NCI-H2081 (cell line): ENCODE measurements at regions not wholly inside any gene's neighbourhood (a gene's known extent, or its start where the extent isn't known, plus 50 kb on each side); places are given as distances from the start of the nearest gene placed in this dataset.

Experiments used
- DNase-seq, 2 experiments: peaks; one replicate each; lab custom pipeline; 2025; lab: John Stamatoyannopoulos, UW

DNA sequence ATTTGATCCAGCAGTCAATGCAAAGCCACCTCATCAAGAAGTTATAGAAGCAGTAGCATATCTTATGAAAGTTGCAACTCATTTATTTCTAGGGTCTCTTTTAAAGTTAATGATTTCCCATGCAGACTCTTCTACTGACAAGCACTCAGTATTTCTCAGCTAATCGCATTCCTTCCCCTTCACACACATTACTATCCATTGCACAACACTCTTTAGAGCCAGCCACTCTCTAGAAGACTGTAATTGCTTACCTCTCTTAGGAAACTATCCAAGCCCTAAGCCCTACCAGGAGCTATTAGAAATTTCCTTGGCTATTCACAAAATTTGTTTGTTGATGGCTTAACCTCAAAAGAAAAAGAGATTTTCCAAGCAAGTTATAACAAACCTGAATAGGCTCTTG lies 106.0 kb downstream of the ADAMTS1 start:
- no peak for DNase-seq

DNA sequence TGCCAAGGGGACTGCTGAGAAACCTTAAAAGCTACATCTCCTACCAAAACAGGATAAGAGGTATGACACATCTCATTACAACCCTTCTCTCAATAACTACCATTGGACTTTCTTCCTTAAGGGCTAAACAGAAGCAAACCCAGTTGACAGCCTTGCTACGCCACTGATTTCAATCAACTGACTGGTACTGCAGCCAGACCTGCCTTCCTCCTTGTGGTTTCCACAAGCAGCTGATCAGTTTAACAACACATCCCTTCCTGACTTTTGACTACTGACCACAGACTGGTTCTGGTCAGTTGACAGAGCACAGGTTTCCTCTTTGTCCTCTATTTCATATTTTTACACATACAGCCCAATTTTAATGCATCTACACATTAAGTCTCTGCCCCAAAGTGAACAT lies 108.8 kb downstream of the ADAMTS1 start:
- no peak for DNase-seq

DNA sequence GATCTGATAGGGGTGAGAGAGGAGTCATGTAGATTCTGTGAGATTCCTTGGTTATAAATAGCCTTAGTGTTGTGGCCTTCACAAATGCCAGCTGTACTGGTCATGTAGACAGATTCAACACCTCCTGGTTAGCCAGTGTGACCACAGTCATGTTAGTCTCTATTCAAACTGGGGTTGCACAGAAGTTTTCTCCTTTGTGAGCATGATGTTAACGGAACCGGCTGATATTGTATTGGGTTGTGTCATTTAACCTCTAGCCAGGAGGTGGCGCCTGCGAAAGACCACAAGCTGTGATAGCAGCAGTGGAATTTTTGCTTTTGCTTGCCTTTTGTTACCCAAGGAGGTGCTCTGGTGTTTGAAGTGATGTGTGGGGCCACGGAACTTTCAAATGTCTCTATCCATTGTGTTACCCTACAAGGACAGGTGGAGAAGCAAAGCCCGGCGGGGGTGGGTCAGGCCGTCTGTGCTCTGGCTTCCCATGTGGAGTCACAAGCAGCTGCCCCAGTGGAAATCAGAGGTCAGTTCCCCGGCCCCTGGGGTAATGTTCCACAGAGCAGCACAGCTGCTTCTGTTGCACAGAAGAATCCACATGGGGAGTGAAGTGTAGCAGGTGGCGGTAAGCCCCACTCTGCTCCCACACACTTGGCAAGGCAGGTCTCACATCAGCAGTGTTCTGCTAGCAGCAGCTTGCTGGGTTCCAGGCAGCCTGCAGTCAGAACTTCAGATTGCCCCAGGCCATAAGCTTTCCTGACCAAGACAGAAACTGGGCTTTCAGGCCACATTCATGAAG lies 112.6 kb downstream of the ADAMTS1 start:
- no peak for DNase-seq

DNA sequence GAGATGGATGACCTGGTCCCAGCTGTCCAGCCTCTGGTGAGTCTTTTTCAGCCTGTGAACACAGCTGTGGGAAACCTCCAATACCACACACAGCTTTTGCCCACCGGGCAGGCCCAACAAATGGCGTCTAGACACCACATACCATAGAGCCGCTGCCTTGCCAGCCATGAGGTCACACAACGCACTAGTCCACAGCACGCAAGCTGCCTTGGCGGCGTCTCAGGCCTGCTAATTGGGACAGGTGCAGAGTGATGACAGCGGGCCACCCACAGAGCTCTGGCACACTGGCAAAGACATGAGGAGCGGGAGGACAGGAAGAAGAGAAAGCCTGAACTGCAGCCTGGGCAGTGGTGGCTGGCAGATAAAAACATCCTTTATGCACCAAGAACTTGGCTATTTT lies 125.5 kb downstream of the ADAMTS1 start:
- peak; percentile 10 to 41 for DNase-seq

DNA sequence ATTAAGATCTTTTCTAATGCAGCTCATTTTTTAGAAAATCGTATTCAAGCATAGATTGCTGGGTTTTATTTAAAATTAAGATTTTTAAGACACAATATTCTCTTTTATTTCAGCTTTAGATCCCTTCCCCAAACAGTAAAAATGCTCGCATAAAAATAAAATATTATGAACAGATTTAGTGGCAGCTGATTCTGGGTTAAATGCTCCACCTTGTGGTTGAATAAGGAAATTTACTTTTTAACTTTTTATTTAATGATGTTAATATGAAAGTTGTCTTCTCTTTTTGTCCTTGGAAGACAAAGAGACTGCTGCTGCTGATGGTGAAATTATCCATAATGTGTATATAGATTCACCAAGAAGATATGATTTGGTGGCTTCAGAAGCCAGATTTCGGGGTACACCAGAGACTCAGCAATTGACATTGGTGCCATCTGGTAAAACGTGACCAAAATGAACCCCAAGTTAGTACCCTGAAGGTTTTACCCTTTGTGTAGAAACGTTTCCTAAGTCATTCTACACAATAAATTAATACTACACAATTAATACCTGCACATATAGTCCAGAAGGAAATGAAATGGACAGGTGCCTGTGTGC lies 128.0 kb downstream of the ADAMTS1 start:
- DNase-seq, result peak; percentile 2 to 15

DNA sequence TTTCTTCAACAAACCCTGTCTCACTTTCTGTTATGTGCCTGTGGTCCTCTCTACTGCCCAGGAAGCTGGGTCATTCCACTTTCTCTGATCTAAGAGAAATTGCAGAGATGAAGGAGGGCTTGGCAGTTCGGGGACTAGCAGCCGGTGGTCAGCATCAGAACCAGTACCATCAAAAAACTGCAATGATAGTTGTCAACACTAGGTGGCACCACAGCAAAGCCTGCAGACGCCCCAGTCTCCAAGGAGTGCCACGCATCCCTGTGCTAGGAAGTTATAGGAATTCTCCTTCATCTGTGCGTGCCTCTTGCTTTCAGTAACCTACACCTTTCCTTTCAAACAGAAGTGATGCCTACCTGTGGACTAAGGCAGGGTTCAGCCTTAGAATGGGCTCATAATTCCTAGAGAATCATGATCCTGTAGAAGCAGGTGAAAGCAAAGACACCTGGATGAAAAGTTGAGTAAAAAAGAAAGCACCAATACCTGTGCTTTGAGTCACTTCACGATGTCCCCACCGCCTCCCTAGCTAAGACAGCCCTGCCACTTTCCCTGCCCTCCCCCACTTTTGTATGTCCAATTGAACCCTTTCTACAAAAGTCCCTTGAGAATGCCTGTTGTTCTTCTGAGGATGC lies 129.2 kb downstream of the ADAMTS1 start:
- DNase-seq, result peak; percentile 47 to 50

DNA sequence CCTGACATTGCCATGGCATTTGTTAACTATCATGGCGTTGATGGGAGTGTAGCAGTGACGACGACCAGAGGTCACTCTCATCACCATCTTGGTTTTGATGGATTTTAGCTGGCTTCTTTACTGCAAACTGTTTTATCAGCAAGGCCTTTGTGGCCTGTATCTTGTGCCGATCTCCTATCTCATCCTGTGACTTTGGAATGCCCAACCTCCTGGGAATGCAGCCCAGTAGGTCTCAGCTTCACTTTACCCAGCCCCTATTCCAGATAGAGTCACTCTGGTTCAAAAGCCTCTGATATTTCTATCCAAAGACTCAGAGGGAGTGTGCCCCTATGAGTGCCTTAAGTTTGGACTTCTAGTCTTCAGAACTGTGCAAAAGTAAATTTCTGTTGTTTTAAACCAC lies 130.1 kb downstream of the ADAMTS1 start:
- DNase-seq, result no peak

DNA sequence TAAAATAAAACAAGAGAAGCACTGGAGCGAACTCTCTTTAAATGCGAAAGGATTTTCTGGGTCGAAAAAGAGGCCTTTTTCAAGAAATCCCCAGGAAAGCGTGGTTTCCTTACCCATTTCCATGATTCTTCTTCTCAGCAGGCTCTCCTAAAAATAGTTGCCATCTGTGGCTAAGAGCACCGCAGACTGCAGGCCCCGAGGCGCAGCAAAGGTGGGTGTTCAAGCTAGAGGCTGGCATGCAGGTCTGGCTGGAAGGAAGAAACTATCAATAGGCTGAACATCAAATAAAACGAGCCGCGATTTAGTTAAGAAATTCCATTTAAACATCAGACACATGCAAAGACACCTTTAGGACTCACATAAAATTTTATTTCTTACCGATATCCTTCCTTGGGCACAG lies 135.1 kb downstream of the ADAMTS1 start:
- peak; percentile 47 to 80 for DNase-seq

DNA sequence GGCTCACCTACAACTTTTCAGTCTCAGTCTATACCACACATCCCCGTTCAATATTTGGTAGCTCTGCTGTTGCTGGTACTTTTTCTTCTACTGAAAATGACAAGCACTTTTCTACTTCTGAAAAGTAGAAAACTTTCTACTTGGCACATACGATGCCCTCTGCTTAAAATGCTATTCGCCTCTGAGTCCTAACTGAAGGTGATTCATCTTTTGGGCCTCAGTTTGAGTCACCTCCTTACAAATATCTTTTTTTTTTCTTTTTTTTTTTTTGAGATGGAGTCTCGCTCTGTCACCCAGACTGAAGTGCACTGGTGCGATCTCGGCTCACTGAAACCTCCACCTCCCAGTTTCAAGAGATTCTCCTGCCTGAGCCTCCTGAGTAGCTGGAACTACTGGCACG lies 136.0 kb upstream of the CYYR1 start:
- DNase-seq, result no peak

DNA sequence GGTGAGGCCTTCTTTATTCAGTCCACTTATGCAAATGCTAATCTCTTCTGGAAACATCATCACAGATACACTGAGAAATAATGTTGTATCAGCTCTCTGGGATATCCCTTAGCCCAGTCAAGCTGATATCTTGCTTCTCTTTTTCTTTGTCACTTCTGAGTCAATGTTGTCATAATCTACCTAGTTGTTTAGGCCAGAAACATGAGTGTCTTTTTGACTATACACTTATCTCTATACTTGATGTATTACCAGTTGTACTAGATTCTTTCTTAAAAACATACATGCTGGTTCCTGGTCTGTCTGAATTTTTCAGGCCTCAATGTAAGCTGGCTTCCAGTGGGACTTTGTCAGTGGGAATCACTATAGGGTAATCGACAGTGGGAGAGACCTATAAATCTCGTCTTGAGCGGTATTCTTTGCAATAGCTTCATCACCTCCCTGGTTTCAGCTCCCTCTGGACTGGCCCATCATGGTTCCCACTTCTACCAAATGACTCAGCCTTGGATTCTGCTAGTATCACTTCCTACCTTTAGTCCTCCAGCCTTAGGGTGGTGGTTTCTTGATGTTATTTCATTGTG lies 135.2 kb upstream of the CYYR1 start:
- DNase-seq, result no peak

DNA sequence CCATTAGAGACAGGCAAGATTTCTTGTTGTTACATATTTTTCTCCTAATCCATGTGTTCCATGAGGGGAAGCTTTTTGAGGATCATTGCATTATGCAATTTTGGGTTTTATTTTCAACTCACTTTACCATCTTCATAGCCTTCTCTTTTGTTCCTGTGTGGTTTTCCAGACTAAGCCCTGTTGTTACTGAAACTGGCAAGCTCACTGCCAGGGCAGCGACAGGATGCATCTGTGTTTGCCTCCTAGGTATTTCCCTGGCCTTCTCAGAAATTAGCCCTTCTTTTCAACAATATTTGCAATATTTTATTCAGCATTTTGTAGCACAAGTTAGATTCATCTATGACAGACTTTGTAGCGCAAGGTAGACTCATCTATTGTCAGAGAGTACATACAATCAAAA lies 134.2 kb upstream of the CYYR1 start:
- no peak for DNase-seq

DNA sequence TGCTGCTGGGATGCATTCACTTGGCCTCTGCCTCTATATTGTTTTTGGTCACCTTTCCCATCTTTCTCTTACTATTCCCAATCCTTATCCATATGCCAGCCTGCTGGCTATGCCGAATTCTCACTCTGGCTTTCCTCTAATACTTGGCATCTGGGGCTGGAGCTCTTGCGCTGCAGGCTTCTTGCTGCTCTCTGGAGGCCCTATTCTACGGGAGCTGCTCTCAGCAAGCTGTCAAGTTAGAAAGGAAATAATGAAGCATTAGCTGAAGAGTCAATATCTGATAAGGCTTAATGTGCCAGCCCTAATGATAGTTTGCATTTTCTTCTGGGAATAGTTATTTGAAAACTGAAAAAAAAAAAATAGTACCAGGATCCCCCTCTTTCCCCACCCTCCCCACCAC lies 125.3 kb upstream of the CYYR1 start:
- no peak for DNase-seq

DNA sequence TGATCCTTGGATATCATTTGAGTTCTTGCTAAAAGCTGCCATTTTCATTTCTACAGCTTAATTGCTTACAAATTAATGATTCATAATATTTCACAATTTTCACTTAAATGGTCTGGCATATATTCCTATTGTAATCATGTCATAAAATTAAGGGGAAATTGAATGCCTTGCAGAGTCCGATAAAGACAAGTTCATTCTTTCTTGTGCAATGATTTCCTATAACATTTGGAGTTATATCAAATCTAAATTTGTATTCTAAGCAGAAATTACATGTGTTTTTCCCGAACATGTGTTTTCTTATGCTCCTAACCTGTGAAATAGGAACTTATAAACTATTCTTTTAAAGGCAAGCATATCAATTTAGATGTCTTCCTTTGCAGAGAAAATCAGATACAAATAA lies 118.3 kb upstream of the CYYR1 start:
- DNase-seq, result no peak

DNA sequence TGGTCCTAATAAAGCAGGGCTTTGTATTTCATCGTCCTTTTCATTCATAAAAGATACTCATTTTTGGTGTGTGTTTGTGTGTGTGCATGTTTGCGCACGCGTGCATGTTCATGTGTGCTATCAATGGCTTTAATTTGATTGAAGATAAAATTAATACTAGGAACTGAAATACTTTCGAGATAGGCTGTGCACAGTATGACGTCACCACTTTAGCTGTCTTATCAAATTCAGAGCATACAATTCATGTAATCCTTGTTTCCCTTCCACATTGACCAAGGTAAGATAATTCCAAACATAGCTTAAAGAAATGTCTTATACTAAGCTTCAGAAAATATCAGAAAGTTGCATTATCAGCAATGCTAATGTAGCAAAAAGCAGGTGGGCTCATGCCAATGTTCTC lies 113.6 kb upstream of the CYYR1 start:
- no peak for DNase-seq

DNA sequence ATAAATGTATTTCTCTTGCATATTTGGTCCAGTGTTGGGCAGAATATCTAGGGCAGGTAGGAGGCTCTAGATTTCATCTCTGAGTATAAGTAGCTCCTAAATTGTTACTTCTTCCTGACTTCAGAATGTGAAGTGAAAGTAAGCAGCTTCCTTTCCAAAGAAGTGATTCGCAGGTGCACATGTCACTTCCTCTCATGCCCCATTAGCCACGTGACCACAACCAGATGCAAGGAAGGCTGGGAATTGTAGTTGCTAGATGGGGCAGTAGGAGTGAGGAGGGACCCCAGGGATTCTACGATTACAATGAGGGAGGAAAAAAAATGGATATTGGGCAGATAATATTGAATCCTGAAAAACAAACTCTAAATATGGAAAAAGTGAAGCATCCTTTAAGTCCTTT lies 113.2 kb upstream of the CYYR1 start:
- peak in 1 of 2 experiments; percentile 1 for DNase-seq

DNA sequence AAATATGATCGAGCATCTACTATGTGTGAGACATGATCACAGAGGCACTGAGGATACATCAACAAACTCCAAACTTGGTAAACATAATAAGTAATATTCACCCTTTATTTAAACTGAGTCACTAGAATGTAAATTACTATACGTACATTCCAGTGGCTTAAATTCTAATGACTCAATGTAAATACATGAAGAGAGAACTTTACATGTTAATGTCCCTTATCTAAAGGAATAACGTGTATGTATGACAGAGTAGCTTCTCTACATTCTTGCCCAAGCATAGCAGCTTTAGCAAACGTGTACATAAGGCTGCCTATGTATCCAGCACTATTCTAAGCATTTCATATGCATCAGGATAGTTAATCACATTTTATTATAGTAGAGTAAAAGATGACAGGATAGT lies 111.8 kb upstream of the CYYR1 start:
- no peak for DNase-seq

DNA sequence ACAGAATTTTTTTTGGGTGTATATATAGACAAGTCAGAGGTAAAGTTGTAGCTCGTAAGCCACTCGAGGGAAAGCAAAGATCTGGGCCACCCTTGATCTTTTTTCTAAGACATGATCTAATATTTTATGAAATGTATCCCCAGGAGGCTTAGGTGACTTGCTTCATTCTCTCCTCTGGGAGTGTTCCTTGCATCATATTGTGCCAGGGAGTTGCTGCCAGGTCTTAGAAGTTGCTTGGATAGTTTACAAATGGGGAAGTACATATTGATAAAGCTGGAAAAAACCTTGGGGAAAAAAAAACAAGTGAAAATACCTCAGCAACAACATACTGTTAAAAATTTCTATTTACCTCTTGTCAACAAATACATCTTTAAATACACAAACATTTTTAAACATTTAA lies 110.9 kb upstream of the CYYR1 start:
- DNase-seq, result no peak

DNA sequence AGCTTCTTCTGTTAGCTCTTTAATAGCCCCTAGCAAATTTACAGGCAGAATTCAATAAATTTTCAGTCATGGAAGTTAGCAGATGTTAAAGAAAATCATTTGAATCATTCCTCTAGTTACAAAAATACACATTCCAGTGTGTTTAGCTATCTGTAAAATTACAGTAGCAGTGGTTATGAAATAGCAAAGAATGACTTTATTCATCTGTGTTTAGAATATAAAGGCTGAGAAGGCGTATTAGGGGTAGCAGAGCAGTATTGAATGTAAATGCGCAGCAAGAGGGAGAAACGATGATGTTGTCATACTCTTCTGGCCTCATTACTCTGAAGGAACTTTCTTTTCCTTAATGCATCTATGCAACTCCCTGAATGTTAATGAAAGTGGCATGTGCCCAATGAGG lies 106.2 kb upstream of the CYYR1 start:
- DNase-seq, result no peak

DNA sequence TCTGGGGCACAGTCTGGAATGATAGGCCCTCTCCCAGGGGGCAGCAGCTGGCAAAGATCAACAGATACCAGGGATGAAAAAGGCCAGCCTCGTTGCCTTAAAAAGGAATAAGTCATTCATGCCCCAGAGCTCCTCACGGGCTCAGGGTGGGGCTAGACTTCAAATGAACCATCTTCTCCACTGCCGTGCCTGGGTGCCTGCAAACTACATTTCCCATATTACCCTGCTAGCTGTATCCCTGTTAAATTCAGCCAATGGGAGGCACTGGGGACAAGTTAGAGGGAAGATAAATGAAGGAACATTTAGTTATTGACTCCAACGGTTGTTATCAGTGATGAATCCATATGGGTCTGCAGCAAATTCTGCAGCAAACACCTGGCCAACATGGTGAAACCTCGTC lies 101.2 kb upstream of the CYYR1 start:
- no peak for DNase-seq

DNA sequence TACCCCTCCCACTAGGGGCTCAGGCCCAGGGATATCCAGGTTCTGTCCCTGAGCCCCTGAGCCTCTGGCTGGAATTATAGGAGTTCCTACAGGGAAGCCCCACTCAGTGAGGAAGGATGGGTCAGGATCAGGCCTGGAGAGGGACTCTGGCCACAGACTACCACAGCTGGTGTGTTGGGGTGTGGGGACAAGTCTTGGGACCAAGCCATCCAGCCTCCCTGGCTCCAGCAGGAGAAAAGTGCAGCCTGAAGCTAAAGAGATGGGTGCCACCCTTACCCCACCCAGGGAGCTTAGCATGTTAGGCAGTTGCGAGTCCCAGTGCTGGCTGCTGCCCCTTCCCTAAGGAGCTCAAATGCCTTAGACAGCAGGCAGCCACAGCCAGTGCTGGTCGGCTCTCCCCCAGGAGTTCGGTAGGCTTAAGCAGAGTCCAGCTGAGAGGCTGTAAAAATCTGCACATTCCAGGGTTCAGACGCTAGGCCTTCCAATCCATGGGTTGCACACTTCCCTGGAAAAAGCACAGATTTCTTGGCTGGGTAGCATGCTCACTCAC lies 96.2 kb upstream of the CYYR1 start:
- no peak for DNase-seq

DNA sequence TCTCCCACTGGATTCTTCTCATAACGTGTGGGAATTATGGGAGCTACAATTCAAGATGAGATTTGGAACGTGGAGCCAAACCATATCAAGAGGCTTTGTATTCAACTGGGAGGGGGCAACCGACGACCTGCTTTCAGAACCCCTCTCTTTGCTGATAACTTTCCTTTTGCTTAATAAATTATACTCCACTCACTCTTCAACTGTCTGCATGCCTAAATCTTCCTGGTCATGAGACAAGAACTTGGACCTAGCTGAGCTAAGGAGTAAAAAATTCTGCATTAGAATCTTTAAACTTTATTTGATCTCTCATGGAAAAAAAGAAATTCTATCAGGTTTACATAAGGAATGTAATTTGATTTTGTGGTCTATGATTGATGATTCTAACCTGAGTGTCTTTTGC lies 86.7 kb upstream of the CYYR1 start:
- DNase-seq, result no peak

DNA sequence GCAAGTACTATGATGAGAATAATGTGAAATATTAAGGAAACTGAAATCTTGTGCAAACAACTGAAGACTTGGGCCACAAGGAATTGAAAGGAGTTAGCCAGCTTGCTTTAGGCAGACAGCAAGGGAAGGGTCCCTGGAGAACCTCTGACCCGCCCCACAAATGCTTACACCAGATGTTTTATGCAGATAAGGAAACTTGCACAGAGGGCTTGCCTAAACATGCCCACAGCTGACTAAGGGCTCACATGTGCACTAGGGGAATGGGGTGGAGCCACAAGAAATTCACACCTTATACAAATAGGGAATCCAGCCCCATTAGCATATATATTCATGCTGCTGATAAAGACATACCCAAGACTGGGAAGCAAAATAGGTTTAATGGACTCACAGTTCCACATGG lies 86.1 kb upstream of the CYYR1 start:
- DNase-seq, result no peak

DNA sequence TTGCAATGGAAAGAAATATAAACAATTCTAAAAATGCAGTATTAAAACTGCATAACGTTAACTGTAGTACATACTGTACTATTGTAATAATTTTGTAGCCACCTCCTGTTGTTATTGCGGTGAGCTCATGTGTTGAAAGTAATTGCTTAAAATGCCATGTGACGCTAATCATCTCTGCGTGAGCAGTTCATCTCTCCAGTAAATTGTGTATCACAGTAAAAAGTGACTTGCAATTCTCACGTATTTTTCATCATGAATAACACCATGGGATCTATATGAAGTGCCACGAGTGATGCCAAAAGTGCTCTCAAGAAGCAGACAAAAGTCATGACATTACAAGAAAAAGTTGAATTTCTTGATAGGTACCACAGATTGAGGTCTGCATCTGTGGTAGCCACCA lies 82.4 kb upstream of the CYYR1 start:
- peak in 1 of 2 experiments; percentile 0 for DNase-seq
